ENCODE measurements at regions not wholly inside any gene's neighbourhood (a gene's known extent, or its start where the extent isn't known, plus 50 kb on each side); places are given as distances from the start of the nearest gene placed in this dataset.

DNA sequence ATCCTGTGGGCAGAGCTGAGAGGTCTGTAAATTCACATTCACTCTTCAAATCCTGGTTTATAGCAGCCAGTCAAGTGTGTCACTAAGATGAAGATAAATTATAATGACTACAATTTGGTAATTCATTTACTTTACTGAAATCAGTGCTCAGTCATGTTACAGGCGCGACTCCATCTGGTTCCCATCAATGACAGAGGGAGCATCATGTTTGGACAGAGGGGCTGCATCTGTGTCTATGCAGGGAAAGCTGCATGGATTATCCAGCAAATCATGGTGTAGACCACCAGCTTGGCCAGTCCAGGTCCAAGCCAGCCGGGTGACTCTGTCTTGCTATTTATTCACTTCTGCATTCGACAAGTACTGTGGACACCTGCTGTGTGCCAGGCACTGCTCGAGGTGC, 214.1 kb upstream of the ZNF32 start:
- intact Hi-C loops (cut with DNase I), result no loop called here
- H3K27ac ChIP-seq (replicated peaks in 1 of 4), result peak overlapping the region; percentile 32 to 62 (median 46)

DNA sequence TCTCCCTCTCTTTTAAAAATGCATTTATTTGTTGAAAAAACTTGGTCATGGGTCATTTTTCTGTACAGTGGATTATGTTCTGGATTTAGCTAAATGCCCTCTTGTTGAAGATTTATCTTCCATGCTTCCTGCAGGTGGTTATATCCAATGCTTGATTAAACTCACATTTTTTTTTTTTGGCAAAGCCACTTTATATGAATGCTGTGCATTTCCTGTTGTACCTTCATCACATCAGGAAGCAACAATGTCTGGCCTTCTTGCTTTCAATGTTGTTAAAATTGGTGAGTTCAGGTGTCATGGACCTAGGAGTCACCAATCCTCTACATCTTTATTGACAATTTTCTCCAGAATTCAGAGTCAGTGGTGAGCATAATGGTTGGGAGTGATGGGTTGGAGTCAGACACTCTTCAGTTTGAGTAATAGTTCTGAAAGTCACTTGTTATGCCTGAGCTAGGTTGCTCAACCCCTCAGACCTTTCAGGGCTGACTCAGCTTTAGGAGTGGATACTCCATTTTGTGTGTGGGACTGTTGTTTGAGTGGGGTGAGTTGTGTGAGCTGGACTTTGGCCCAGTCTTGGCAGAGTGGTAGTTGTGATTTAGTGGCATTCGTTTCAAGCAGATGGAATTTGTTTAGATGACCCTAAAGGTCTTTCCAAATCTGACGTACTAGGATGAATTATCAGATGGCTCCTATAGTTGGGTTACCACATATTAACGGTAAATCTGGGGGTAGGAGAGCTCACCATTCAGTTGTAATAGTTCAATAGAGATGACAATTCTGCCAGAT, 213.5 kb upstream of the ZNF32 start:
- Histone ChIP-seq H3K27ac (replicated peaks in 1 of 4) (peak overlapping the region in 1 of 4 donors; percentile 36), H3K9me3 (no peaks in the 10 kb centered on the region), H3K4me3 (no peak overlapping the region), H3K36me3 (no peaks in the 10 kb centered on the region), H3K27me3 (no peaks in the 10 kb centered on the region), H3K4me1 (peaks cover 16 to 32% (median 22%) of the 10 kb centered on the region in 4 donors)
- WGBS, result 62% methylated on average over 3 of the region's 3 CpGs
- intact Hi-C loops (cut with DNase I), result no loop called here
- DNase-seq (ENCODE audit: extremely low spot score), result no peak
- TF ChIP-seq EP300 (IDR thresholded peaks at IDR 0.05) (no peak), POLR2A (IDR thresholded peaks at IDR 0.05; ENCODE audit: low read depth) (no peak), POLR2AphosphoS5 (IDR thresholded peaks at IDR 0.05) (no peak)
- TF ChIP-seq, protein P1, sequence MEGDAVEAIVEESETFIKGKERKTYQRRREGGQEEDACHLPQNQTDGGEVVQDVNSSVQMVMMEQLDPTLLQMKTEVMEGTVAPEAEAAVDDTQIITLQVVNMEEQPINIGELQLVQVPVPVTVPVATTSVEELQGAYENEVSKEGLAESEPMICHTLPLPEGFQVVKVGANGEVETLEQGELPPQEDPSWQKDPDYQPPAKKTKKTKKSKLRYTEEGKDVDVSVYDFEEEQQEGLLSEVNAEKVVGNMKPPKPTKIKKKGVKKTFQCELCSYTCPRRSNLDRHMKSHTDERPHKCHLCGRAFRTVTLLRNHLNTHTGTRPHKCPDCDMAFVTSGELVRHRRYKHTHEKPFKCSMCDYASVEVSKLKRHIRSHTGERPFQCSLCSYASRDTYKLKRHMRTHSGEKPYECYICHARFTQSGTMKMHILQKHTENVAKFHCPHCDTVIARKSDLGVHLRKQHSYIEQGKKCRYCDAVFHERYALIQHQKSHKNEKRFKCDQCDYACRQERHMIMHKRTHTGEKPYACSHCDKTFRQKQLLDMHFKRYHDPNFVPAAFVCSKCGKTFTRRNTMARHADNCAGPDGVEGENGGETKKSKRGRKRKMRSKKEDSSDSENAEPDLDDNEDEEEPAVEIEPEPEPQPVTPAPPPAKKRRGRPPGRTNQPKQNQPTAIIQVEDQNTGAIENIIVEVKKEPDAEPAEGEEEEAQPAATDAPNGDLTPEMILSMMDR (IDR thresholded peaks at IDR 0.05), result no peak

More for the DNA sequence above, 214.1 kb upstream of the ZNF32 start:
- Histone ChIP-seq H3K4me3 (no peak overlapping the region), H3K4me1 (peaks cover 16 to 32% (median 22%) of the 10 kb centered on the region in 4 donors), H3K27me3 (no peaks in the 10 kb centered on the region), H3K36me3 (no peaks in the 10 kb centered on the region), H3K9me3 (no peaks in the 10 kb centered on the region)
- no peak for DNase-seq (ENCODE audit: extremely low spot score)
- TF ChIP-seq, protein P1 (IDR thresholded peaks at IDR 0.05), result no peak
- WGBS, result 86% methylated on average over 5 of the region's 5 CpGs

DNA sequence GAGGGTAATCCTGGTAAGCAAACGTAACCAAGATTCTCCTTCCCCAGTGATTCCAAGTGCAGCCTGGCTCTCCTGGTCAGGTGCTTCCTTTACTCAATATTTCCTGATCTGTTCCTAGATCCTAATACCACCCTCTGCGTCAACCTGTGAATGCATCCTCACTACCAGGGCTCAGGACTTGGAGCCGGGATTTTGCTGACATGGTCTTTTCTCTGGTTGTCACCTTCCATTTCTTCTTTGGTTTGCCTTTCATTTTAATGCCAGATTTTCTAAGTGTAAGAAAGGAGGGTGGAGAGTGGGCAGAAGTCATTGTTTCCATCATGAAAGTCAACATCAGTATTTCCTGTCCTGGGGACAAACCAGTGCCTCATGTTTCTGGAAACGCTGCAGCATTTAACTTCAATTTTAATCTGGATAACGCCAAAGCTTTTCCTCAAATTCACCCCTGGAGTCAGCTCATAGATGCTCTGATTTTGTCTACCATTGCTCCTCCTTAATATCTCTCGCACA, 210.4 kb upstream of the ZNF32 start:
- no peak overlapping the region for H3K27ac ChIP-seq (replicated peaks in 1 of 4)
- no peak for TF ChIP-seq EP300 (IDR thresholded peaks at IDR 0.05)
- no peak for TF ChIP-seq POLR2A (IDR thresholded peaks at IDR 0.05; ENCODE audit: low read depth)
- TF ChIP-seq, protein P1 (IDR thresholded peaks at IDR 0.05), result no peak
- TF ChIP-seq POLR2AphosphoS5 (IDR thresholded peaks at IDR 0.05), result no peak
- H3K36me3 ChIP-seq, result no peaks in the 10 kb centered on the region
- H3K4me3 ChIP-seq, result no peak overlapping the region
- no peaks in the 10 kb centered on the region for H3K9me3 ChIP-seq
- intact Hi-C loops (cut with DNase I), result no loop called here
- H3K27me3 ChIP-seq, result no peaks in the 10 kb centered on the region
- H3K4me1 ChIP-seq, result peaks cover 9 to 22% (median 15%) of the 10 kb centered on the region in 4 donors
- 91% methylated on average over 6 of the region's 6 CpGs for WGBS
- DNase-seq (ENCODE audit: extremely low spot score), result no peak

DNA sequence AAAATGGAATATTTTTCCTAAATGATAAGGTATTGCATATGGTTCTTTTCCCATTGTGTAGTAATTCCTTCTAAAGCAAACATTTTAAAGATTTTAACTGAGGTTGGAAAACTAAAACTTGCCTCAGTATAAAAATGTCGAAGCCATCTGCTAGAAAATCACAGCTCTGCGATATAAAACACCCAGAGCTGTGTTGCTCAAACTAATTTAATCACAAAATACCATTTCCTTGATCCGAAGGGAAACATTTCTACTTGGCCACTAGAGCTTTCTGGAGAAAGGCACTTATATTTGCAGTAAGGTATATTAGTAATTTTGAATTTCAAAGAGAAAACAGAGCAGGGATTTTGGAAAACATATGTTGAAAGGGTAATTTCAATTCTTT, 209.2 kb upstream of the ZNF32 start:
- Histone ChIP-seq H3K27ac (replicated peaks in 1 of 4) (no peak overlapping the region), H3K4me1 (peaks cover 0 to 11% (median 4%) of the 10 kb centered on the region in 4 donors), H3K36me3 (no peaks in the 10 kb centered on the region), H3K27me3 (no peaks in the 10 kb centered on the region), H3K9me3 (no peaks in the 10 kb centered on the region), H3K4me3 (no peak overlapping the region)
- no peak for DNase-seq (ENCODE audit: extremely low spot score)
- no peak for TF ChIP-seq POLR2A (IDR thresholded peaks at IDR 0.05; ENCODE audit: low read depth)
- TF ChIP-seq EP300 (IDR thresholded peaks at IDR 0.05), result no peak
- TF ChIP-seq POLR2AphosphoS5 (IDR thresholded peaks at IDR 0.05), result no peak
- TF ChIP-seq, protein P1 (IDR thresholded peaks at IDR 0.05), result no peak
- 93% methylated on average over 3 of the region's 3 CpGs for WGBS
- intact Hi-C loops (cut with DNase I), result no loop called here
